ENCODE measurements at regions not wholly inside any gene's neighbourhood (a gene's known extent, or its start where the extent isn't known, plus 50 kb on each side); places are given as distances from the start of the nearest gene placed in this dataset.
"Not testable (repeated sequence)": the region's sequence is repeated elsewhere in the genome, so short reads cannot be mapped to it uniquely, and the experiment has no call there.

DNA sequence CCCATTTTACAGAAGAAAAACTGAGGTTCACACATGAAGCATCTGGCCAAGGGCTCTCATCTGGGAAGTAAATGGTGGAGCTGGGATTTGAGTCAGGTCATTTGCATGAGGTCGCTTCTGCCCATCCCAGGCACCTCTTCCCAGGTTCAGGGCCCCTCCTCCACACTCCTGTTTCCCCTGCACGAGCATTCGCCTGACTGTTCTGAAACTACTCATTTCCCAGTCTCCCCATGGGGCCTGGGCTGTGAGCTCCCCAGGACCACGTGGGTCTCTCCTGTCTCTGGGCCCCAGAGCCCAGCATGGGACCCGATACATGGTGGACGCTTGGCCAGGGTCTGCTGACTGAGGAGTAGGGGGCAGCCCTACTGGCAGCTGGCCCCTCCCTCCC is 360.8 kb downstream of the MATN1 start:
- DNase-seq (ENCODE audit: low read depth, low spot score), result no peak

DNA sequence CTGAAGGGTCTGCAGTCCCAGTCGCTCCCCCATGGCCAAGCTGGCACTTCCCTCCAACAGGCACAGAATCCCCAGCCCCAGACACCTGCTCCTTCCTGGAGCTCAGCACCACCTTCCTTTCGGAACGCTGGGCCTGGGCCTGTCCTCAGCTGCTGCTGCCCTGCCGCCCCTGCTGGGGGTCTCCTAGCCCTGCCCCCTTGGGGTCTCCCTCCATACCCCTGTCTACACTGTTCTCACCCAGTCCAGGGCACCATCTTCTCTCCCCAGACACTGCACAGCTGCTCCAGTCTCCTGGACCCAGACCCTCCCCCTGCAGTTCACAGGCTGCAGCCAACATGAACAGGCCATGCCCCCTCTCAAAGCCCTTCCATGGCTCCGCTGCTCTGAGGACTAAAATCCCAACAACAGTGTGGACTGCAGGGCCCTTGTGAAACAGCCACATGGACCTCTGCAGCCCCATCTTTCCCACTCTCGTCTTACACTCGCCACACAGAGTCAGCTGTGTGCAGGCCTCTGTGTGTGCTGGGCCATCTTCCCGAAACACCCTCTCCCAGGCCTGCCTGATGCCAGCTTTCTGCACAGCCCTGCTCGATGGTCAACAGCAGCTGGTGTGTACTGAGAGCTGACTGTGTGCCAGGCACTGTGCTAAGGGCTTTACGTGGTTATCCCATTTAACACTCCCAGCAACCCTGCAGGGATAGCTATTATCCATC is 361.3 kb downstream of the MATN1 start:
- not testable (repeated sequence) for DNase-seq (ENCODE audit: low read depth, low spot score)

DNA sequence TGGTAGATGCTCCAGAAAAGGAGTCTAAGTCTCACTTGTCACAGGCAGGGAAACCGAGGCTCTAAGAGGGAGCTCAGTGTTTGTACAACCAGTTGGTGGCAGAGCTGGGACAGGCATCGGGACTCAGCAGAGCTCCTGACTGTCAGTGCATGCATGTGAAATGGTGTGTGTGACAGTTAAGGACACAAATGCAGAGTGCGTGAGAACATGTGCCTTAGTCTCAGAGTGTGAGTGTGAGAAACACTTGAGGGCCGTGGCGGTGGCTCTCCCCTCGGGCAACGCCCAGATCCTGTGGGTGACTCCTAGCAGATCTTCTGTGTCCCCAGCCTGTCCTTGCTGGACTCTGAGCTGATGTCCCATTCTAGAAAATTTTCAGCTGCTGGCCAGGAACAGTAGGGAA is 362.6 kb downstream of the MATN1 start:
- no peak for DNase-seq (ENCODE audit: low read depth, low spot score)

- DNase-seq (ENCODE audit: low read depth, low spot score), result no peak
Measured at GRCh38 chr1:30360281-30360680, 363.1 kb downstream of the MATN1 start.

GRCh38 chr1:30359539-30360220 is 363.7 kb downstream of the MATN1 start:
- DNase-seq (ENCODE audit: low read depth, low spot score), result no peak

- DNase-seq (ENCODE audit: low read depth, low spot score), result no peak
Measured at GRCh38 chr1:30358500-30358899, 364.9 kb downstream of the MATN1 start.

DNA sequence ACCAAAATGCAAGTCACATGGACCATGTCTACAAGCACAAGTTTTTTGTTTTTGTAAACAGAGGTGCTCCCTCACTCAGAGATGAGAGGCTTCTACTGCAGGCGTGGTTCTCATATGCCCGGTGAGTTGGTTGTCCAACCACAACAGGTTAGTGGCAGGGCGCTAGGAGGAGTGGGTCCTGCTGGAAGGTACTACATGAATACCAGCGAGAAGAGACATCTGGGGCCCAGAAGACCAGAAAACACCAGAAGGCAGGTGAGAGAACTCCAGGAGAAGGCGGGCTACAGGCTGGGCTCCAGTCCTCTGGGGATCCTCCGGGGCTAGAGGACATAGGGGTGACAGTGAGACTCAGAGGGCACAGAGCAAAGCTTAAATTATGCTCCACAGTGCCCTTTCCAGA is 366.5 kb downstream of the MATN1 start:
- no peak for DNase-seq (ENCODE audit: low read depth, low spot score)

GRCh38 chr1:30354410-30354809 is 369.0 kb downstream of the MATN1 start:
- no peak for DNase-seq (ENCODE audit: low read depth, low spot score)

- no peak for DNase-seq (ENCODE audit: low read depth, low spot score)
Measured at GRCh38 chr1:30353637-30354036, 369.7 kb downstream of the MATN1 start.

- no peak for DNase-seq (ENCODE audit: low read depth, low spot score)
Measured at GRCh38 chr1:30348147-30348546, 375.2 kb downstream of the MATN1 start.

DNA sequence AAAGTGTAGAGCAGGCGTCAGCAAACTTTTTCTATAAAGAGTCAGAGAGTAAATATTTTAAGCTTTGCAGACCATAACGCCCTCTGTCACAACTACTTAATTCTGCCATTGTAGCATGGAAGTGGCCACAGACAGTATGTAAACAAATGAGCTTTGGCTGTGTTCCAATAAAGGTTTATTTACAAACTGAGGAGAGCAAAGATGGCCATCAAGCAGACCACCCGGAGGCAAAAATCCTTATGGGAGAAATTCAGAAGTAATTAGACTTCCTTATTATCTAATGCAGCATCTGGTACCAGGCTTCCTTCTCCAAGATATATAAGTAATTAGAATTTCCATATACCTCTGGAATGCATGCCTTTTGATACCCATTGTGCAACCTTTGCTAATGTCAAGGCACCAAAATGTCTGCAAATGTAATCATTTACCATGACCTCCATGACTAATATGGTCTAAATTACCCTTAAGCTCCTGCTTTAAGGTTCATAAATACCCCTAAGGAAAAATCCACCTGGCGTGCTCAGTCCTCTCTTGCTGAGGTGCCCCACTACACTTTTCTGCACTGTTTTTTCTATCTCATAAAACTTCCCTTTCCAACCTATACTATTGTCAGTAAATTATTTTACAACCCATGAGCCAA is 377.8 kb downstream of the MATN1 start:
- no peak for DNase-seq (ENCODE audit: low read depth, low spot score)

- no peak for DNase-seq (ENCODE audit: low read depth, low spot score)
Measured at GRCh38 chr1:30343562-30343961, 379.8 kb downstream of the MATN1 start.

- no peak for DNase-seq (ENCODE audit: low read depth, low spot score)
Measured at GRCh38 chr1:30342535-30343141, 380.7 kb downstream of the MATN1 start.

GRCh38 chr1:30340934-30341333 is 382.5 kb downstream of the MATN1 start:
- DNase-seq (ENCODE audit: low read depth, low spot score), result no peak

- DNase-seq (ENCODE audit: low read depth, low spot score), result no peak
Measured at GRCh38 chr1:30339866-30340265, 383.5 kb downstream of the MATN1 start.

DNA sequence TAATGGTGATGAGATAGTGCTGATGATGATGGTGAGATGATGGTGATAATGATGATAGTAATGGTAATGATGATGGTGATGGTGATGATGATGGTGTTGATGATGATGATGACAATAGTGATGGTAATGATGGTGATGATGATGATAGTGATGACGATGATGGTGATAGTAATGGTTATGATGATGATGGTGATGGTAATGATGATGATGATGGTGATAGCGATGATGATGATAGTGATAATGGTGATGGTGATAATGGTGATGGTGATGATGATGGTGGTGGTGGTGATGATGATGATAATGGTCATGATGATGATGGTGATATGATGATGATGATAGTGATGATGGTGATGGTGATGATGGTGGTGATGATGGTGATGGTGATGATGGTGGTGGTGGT is 384.6 kb downstream of the MATN1 start:
- no peak for DNase-seq (ENCODE audit: low read depth, low spot score)

- no peak for DNase-seq (ENCODE audit: low read depth, low spot score)
Measured at GRCh38 chr1:30337324-30337620, 386.1 kb downstream of the MATN1 start.

DNA sequence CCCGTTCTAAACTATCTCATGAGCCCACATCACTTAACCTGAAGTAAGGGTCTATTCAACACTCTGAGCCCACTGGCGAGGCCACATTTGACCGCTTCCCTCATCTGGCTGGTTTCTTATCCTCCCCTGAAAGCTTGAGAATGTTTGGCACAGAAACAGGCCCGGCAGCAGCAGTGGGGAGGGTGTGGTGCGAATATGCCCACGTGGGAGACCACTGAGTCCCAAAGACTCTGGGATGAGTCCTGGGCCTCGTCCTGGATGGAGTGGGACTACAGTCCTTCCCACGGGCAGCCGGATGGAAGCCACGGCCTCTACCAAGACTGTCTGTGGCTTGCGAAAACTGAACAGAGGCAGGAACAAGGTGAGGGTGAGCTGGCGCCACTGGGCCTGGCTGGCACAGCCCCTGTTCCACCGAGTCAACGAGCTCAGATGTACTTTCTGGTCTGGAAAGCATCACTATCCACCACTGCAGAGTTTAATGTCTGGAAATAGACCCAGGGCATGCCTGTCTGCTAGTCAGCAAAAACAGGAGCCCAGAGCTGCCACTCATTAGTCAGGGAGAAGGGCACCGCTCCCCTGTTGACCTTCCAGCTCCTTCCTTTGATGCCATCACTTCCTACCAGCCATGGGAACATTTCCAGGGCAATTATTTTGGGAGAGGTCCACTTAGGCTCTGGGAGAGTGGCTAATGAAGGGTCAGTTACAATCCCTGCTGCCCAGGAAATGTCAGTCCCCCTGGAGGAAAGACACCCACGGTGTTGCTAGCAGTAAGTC is 386.6 kb downstream of the MATN1 start:
- DNase-seq (ENCODE audit: low read depth, low spot score), result no peak

GRCh38 chr1:30335997-30336390 is 387.4 kb downstream of the MATN1 start:
- DNase-seq (ENCODE audit: low read depth, low spot score), result no peak

DNA sequence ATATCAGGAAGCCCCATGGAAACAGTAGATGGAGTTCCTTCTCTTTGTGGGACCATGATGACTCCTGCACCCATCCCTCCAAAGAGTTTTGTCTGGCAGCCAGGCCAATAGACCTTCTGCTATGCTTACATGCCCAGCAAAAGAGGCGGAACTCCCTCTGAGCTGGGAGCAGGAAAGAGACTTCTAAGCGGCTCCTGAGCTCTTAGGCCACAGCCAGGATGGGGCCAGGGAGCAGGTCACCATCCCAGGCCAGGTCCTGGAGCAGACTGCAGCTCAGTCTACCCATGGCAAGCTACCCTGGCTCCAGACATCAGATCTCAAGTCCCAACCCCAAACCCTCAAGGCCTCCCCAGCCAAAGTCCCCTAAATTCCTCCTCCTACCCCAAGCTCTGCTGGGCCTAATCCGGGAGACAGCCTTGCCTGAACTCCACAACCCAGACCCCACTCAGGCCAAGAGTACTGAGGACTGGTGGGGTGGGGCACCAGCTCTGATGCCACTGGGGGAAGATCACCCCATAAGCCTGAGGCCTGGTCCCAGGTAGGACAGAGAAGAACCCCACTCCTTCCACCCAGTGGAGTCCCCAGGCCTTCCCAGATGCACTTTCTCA is 387.9 kb downstream of the MATN1 start:
- DNase-seq (ENCODE audit: low read depth, low spot score), result no peak

- no peak for DNase-seq (ENCODE audit: low read depth, low spot score)
Measured at GRCh38 chr1:30334767-30335166, 388.6 kb downstream of the MATN1 start.

All from activated CD4-positive, CD25-positive, alpha-beta regulatory T cell treated with anti-CD3 and anti-CD28 coated beads, Interleukin-2, amount 50 U/mL, for 16 hours (primary cell).